Liver (tissue), 8 donors: ENCODE measurements at regions not wholly inside any gene's neighbourhood (a gene's known extent, or its start where the extent isn't known, plus 50 kb on each side); places are given as distances from the start of the nearest gene placed in this dataset.

Experiments used
- DNase-seq: peaks from one replicate; pipeline ENCODE4 v3.0.0-alpha.2; 2017; ENCODE audit warnings: low spot score
- H3K27ac ChIP-seq, 2 donors: one replicate each; pipeline ENCODE4 v1.7.0; 2013; ENCODE audit warnings: inconsistent platforms in 2 of 2, low read length in 2 of 2, control low read depth in 1 of 2, low read depth in 1 of 2, mild to moderate bottlenecking in 1 of 2
- H3K27me3 ChIP-seq, 4 donors: one replicate each; pipeline versions ENCODE4 v1.6.1 to v1.7.0; 2013; ENCODE audit warnings: low read length in 3 of 4, inconsistent platforms in 1 of 4, mild to moderate bottlenecking in 1 of 4, moderate library complexity in 1 of 4; ENCODE audit not compliant: control insufficient read depth in 4 of 4, insufficient read depth in 4 of 4
- H3K36me3 ChIP-seq, 4 donors: one replicate each; pipeline versions ENCODE4 v1.6.1 to v1.7.0; 2013; ENCODE audit warnings: low read length in 3 of 4, mild to moderate bottlenecking in 3 of 4, low read depth in 1 of 4, moderate library complexity in 1 of 4; ENCODE audit not compliant: control insufficient read depth in 4 of 4, insufficient read depth in 3 of 4
- H3K4me1 ChIP-seq, 4 donors: one replicate each; pipeline versions ENCODE4 v1.6.1 to v1.7.0; 2013; ENCODE audit warnings: low read length in 3 of 4, mild to moderate bottlenecking in 3 of 4, moderate library complexity in 1 of 4; ENCODE audit not compliant: control insufficient read depth in 4 of 4, insufficient read depth in 4 of 4
- H3K4me3 ChIP-seq, 3 donors: one replicate each; pipeline versions ENCODE4 v1.6.1 to v1.7.0; 2013; ENCODE audit warnings: low read length in 3 of 3, control low read depth in 1 of 3, low read depth in 1 of 3, mild to moderate bottlenecking in 1 of 3
- H3K9ac ChIP-seq, 2 donors: one replicate each; pipeline ENCODE4 v1.7.0; 2013; ENCODE audit warnings: low read length in 2 of 2, mild to moderate bottlenecking in 2 of 2, moderate library complexity in 2 of 2, control low read depth in 1 of 2, low read depth in 1 of 2
- H3K9me3 ChIP-seq, 4 donors: one replicate each; pipeline versions ENCODE4 v1.6.1 to v1.7.0; 2013; ENCODE audit warnings: low read length in 3 of 4; ENCODE audit not compliant: control insufficient read depth in 4 of 4
- ATF3 ChIP-seq: IDR thresholded peaks from 2 replicates; pipeline ENCODE4 v1.6.1; 2016; ENCODE audit warnings: antibody characterized with exemption
- CTCF ChIP-seq: fragments of 150-350 bp; IDR thresholded peaks from 2 replicates; pipeline ENCODE4 v1.5.1; 2017; ENCODE audit warnings: improper control_type of control experiment, low read depth, low read length; ENCODE audit not compliant: missing input control
- EGR1 ChIP-seq, 2 donors: IDR thresholded peaks; 2 replicates each; pipeline ENCODE4 v1.6.1; 2016 to 2018; ENCODE audit warnings: antibody characterized with exemption in 2 of 2, low read depth in 2 of 2
- FOXA1 ChIP-seq: IDR thresholded peaks from 2 replicates; pipeline ENCODE4 v1.6.1; 2016; ENCODE audit warnings: antibody characterized with exemption
- FOXA2 ChIP-seq: IDR thresholded peaks from 2 replicates; pipeline ENCODE4 v1.6.1; 2016; ENCODE audit warnings: antibody characterized with exemption
- GABPA ChIP-seq, 2 donors: IDR thresholded peaks in 1 of 2; conservative IDR thresholded peaks in 1 of 2; 2 replicates each; pipeline ENCODE4 v1.6.1; 2016; ENCODE audit warnings: antibody characterized with exemption in 2 of 2, mild to moderate bottlenecking in 1 of 2, moderate library complexity in 1 of 2
- HNF4A ChIP-seq, 2 donors: conservative IDR thresholded peaks; 2 replicates each; pipeline ENCODE4 v1.6.1; 2016; ENCODE audit warnings: antibody characterized with exemption in 2 of 2, mild to moderate bottlenecking in 2 of 2
- JUND ChIP-seq, 2 donors: IDR thresholded peaks; 2 replicates each; pipeline ENCODE4 v1.6.1; 2016; ENCODE audit warnings: antibody characterized with exemption in 2 of 2
- MAX ChIP-seq: IDR thresholded peaks from 2 replicates; pipeline ENCODE4 v1.6.1; 2016; ENCODE audit warnings: antibody characterized with exemption
- NR2F2 ChIP-seq: IDR thresholded peaks from 2 replicates; pipeline ENCODE4 v1.6.1; 2016; ENCODE audit warnings: antibody characterized with exemption
- RAD21 ChIP-seq, 2 donors: IDR thresholded peaks; 2 replicates each; pipeline ENCODE4 v1.6.1; 2016; ENCODE audit warnings: antibody characterized with exemption in 2 of 2, mild to moderate bottlenecking in 2 of 2
- REST ChIP-seq: IDR thresholded peaks from 2 replicates; pipeline ENCODE4 v1.6.1; 2016; ENCODE audit warnings: antibody characterized with exemption, mild to moderate bottlenecking
- SP1 ChIP-seq: IDR thresholded peaks from 2 replicates; pipeline ENCODE4 v1.6.1; 2018; ENCODE audit warnings: antibody characterized with exemption, mild to moderate bottlenecking
- TAF1 ChIP-seq: conservative IDR thresholded peaks from 2 replicates; pipeline ENCODE4 v1.6.1; 2016; ENCODE audit warnings: antibody characterized with exemption, mild to moderate bottlenecking
- ZBTB33 ChIP-seq: IDR thresholded peaks from 2 replicates; pipeline ENCODE4 v1.6.1; 2016; ENCODE audit warnings: antibody characterized with exemption
- WGBS: extraction: QIAGEN DNeasy Blood & Tissue Kit; methylation state at CpG from one replicate; pipeline ENCODE4 v1.1.7; 2013; 5-methylcytosine and 5-hydroxymethylcytosine counted together
- donor health status: healthy.
- donor health status: healthy.
- donor health status: healthy.
- donor health status: healthy.
- donor health status: healthy.

- H3K4me1 ChIP-seq: no peaks in the 10 kb centered on the region
- H3K9ac ChIP-seq: no peak overlapping the region
- no peaks in the 10 kb centered on the region for H3K36me3 ChIP-seq
- TF ChIP-seq ATF3 (no peak), JUND (IDR thresholded peaks at IDR 0.05) (no peak), ZBTB33 (no peak), FOXA2 (no peak), HNF4A (conservative IDR thresholded peaks at IDR 0.05) (no peak)
- H3K4me3 ChIP-seq: no peak overlapping the region
- no peaks in the 10 kb centered on the region for H3K9me3 ChIP-seq
- no peak overlapping the region for H3K27ac ChIP-seq
- DNase-seq: no peak
- no peaks in the 10 kb centered on the region for H3K27me3 ChIP-seq
Measured at GRCh38 chr11:26834601-26835000, 112.7 kb upstream of the SLC5A12 start.

GRCh38 chr11:26835611-26836010 is 113.8 kb upstream of the SLC5A12 start:
- no peak overlapping the region for H3K27ac ChIP-seq
- H3K27me3 ChIP-seq: no peaks in the 10 kb centered on the region
- H3K4me1 ChIP-seq: no peaks in the 10 kb centered on the region
- no peaks in the 10 kb centered on the region for H3K9me3 ChIP-seq
- no peak overlapping the region for H3K9ac ChIP-seq
- DNase-seq: no peak
- 91% methylated on average over 3 of the region's 3 CpGs for WGBS
- H3K36me3 ChIP-seq: no peaks in the 10 kb centered on the region
- no peak for TF ChIP-seq SP1
- TF ChIP-seq CTCF: no peak
- no peak overlapping the region for H3K4me3 ChIP-seq

GRCh38 chr11:26837154-26837553 is 115.3 kb upstream of the SLC5A12 start:
- no peak overlapping the region for H3K4me3 ChIP-seq
- no peaks in the 10 kb centered on the region for H3K4me1 ChIP-seq
- no peaks in the 10 kb centered on the region for H3K27me3 ChIP-seq
- H3K9me3 ChIP-seq: no peaks in the 10 kb centered on the region
- H3K9ac ChIP-seq: no peak overlapping the region
- WGBS: 86% methylated on average over 2 of the region's 2 CpGs
- H3K27ac ChIP-seq: no peak overlapping the region
- no peak for DNase-seq
- H3K36me3 ChIP-seq: no peaks in the 10 kb centered on the region
- TF ChIP-seq SP1 (no peak), CTCF (no peak), EGR1 (IDR thresholded peaks at IDR 0.05; ENCODE audit: low read depth in 2 of 2) (no peak), REST (no peak), TAF1 (no peak), ZBTB33 (no peak), JUND (IDR thresholded peaks at IDR 0.05) (no peak), NR2F2 (no peak), FOXA1 (no peak), ATF3 (no peak), MAX (no peak), GABPA (IDR thresholded peaks at IDR 0.05 in 1 of 2, conservative IDR thresholded peaks at IDR 0.05 in 1 of 2) (no peak), RAD21 (IDR thresholded peaks at IDR 0.05) (no peak), HNF4A (conservative IDR thresholded peaks at IDR 0.05) (no peak), FOXA2 (no peak)
